ENCODE measurements at regions not wholly inside any gene's neighbourhood (a gene's known extent, or its start where the extent isn't known, plus 50 kb on each side); places are given as distances from the start of the nearest gene placed in this dataset.

- in situ Hi-C loops (cut with HindIII; ENCODE audit: low pct_unique_long_range_greater_than_20kb, low sequenced_read_pairs), result no loop called here
Measured at GRCh38 chr10:55065185-55065584, 264.2 kb upstream of the PCDH15 start.

GRCh38 chr10:55063811-55064210, 262.8 kb upstream of the PCDH15 start:
- DNase-seq (ENCODE audit: low read depth, low spot score), result no peak
- in situ Hi-C loops (cut with HindIII; ENCODE audit: low pct_unique_long_range_greater_than_20kb, low sequenced_read_pairs), result no loop called here

More at GRCh38 chr10:55065185-55065584, 264.2 kb upstream of the PCDH15 start:
- DNase-seq (ENCODE audit: low read depth, low spot score), result no peak

- DNase-seq (ENCODE audit: low read depth, low spot score), result no peak
- in situ Hi-C loops (cut with HindIII; ENCODE audit: low pct_unique_long_range_greater_than_20kb, low sequenced_read_pairs), result no loop called here
Measured at GRCh38 chr10:55062349-55062748, 261.3 kb upstream of the PCDH15 start.

- in situ Hi-C loops (cut with HindIII; ENCODE audit: low pct_unique_long_range_greater_than_20kb, low sequenced_read_pairs), result no loop called here
- no peak for DNase-seq (ENCODE audit: low read depth, low spot score)
Measured at GRCh38 chr10:55058800-55059199, 257.8 kb upstream of the PCDH15 start.

GRCh38 chr10:55051515-55051914, 250.5 kb upstream of the PCDH15 start:
- no peak for DNase-seq (ENCODE audit: low read depth, low spot score)
- in situ Hi-C loops (cut with HindIII; ENCODE audit: low pct_unique_long_range_greater_than_20kb, low sequenced_read_pairs), result no loop called here

- no peak for DNase-seq (ENCODE audit: low read depth, low spot score)
- in situ Hi-C loops (cut with HindIII; ENCODE audit: low pct_unique_long_range_greater_than_20kb, low sequenced_read_pairs), result no loop called here
Measured at GRCh38 chr10:55048830-55049498, 247.9 kb upstream of the PCDH15 start.

- in situ Hi-C loops (cut with HindIII; ENCODE audit: low pct_unique_long_range_greater_than_20kb, low sequenced_read_pairs), result no loop called here
- no peak for DNase-seq (ENCODE audit: low read depth, low spot score)
Measured at GRCh38 chr10:55043540-55043939, 242.5 kb upstream of the PCDH15 start.

GRCh38 chr10:55033061-55033460, 232.0 kb upstream of the PCDH15 start:
- in situ Hi-C loops (cut with HindIII; ENCODE audit: low pct_unique_long_range_greater_than_20kb, low sequenced_read_pairs), result no loop called here
- DNase-seq (ENCODE audit: low read depth, low spot score), result no peak

GRCh38 chr10:55024713-55025112, 223.7 kb upstream of the PCDH15 start:
- in situ Hi-C loops (cut with HindIII; ENCODE audit: low pct_unique_long_range_greater_than_20kb, low sequenced_read_pairs), result no loop called here
- DNase-seq (ENCODE audit: low read depth, low spot score), result no peak

GRCh38 chr10:55019439-55019838, 218.4 kb upstream of the PCDH15 start:
- in situ Hi-C loops (cut with HindIII; ENCODE audit: low pct_unique_long_range_greater_than_20kb, low sequenced_read_pairs), result no loop called here
- no peak for DNase-seq (ENCODE audit: low read depth, low spot score)

GRCh38 chr10:55013318-55013717, 212.3 kb upstream of the PCDH15 start:
- DNase-seq (ENCODE audit: low read depth, low spot score), result no peak
- in situ Hi-C loops (cut with HindIII; ENCODE audit: low pct_unique_long_range_greater_than_20kb, low sequenced_read_pairs), result no loop called here

- no peak for DNase-seq (ENCODE audit: low read depth, low spot score)
- in situ Hi-C loops (cut with HindIII; ENCODE audit: low pct_unique_long_range_greater_than_20kb, low sequenced_read_pairs), result no loop called here
Measured at GRCh38 chr10:55002420-55002819, 201.4 kb upstream of the PCDH15 start.

- no peak for DNase-seq (ENCODE audit: low read depth, low spot score)
- in situ Hi-C loops (cut with HindIII; ENCODE audit: low pct_unique_long_range_greater_than_20kb, low sequenced_read_pairs), result no loop called here
Measured at GRCh38 chr10:55001422-55001821, 200.4 kb upstream of the PCDH15 start.

- no peak for DNase-seq (ENCODE audit: low read depth, low spot score)
- in situ Hi-C loops (cut with HindIII; ENCODE audit: low pct_unique_long_range_greater_than_20kb, low sequenced_read_pairs), result no loop called here
Measured at GRCh38 chr10:54993148-54993547, 192.1 kb upstream of the PCDH15 start.

GRCh38 chr10:54985732-54986131, 184.7 kb upstream of the PCDH15 start:
- in situ Hi-C loops (cut with HindIII; ENCODE audit: low pct_unique_long_range_greater_than_20kb, low sequenced_read_pairs), result no loop called here
- peak; percentile 32 for DNase-seq (ENCODE audit: low read depth, low spot score)

- DNase-seq (ENCODE audit: low read depth, low spot score), result no peak
- in situ Hi-C loops (cut with HindIII; ENCODE audit: low pct_unique_long_range_greater_than_20kb, low sequenced_read_pairs), result no loop called here
Measured at GRCh38 chr10:54983255-54983654, 182.2 kb upstream of the PCDH15 start.

- DNase-seq (ENCODE audit: low read depth, low spot score), result no peak
- in situ Hi-C loops (cut with HindIII; ENCODE audit: low pct_unique_long_range_greater_than_20kb, low sequenced_read_pairs), result no loop called here
Measured at GRCh38 chr10:54962134-54962900, 161.3 kb upstream of the PCDH15 start.

GRCh38 chr10:54961040-54961439, 160.0 kb upstream of the PCDH15 start:
- in situ Hi-C loops (cut with HindIII; ENCODE audit: low pct_unique_long_range_greater_than_20kb, low sequenced_read_pairs), result no loop called here
- DNase-seq (ENCODE audit: low read depth, low spot score), result no peak

GRCh38 chr10:54958844-54959243, 157.8 kb upstream of the PCDH15 start:
- in situ Hi-C loops (cut with HindIII; ENCODE audit: low pct_unique_long_range_greater_than_20kb, low sequenced_read_pairs), result no loop called here

More at GRCh38 chr10:54958844-54959243, 157.8 kb upstream of the PCDH15 start:
- DNase-seq (ENCODE audit: low read depth, low spot score), result no peak

Data from SK-MEL-5 (cell line).